H9 (cell line): ENCODE measurements at regions not wholly inside any gene's neighbourhood (a gene's known extent, or its start where the extent isn't known, plus 50 kb on each side); places are given as distances from the start of the nearest gene placed in this dataset.

Experiments
- DNase-seq: peaks from one replicate; pipeline ENCODE4 v3.0.0-alpha.2; 2017
- H2AFZ ChIP-seq: one replicate; pipeline ENCODE4 v1.6.1; 2013; ENCODE audit warnings: mild to moderate bottlenecking, low read length, control low read depth, moderate library complexity
- H2AK5ac ChIP-seq: 2 replicates; pipeline ENCODE4 v1.6.1; 2013; ENCODE audit warnings: low read length, control low read depth, mixed read lengths; ENCODE audit not compliant: insufficient read length
- H2BK120ac ChIP-seq: one replicate; pipeline ENCODE4 v1.6.1; 2013; ENCODE audit warnings: low read depth, mild to moderate bottlenecking, low read length, control low read depth, inconsistent platforms; ENCODE audit not compliant: poor library complexity, severe bottlenecking
- H2BK12ac ChIP-seq: 2 replicates; pipeline ENCODE4 v1.6.1; 2013; ENCODE audit warnings: low read length, control low read depth, mixed read lengths, low read depth; ENCODE audit not compliant: insufficient read length
- H2BK15ac ChIP-seq: 2 replicates; pipeline ENCODE4 v1.6.1; 2013; ENCODE audit warnings: low read depth, low read length, control low read depth
- H2BK20ac ChIP-seq: one replicate; pipeline ENCODE4 v1.6.1; 2013; ENCODE audit warnings: low read depth, mild to moderate bottlenecking, low read length, control low read depth, inconsistent platforms; ENCODE audit not compliant: poor library complexity, severe bottlenecking
- H2BK5ac ChIP-seq: 2 replicates; pipeline ENCODE4 v1.6.1; 2013; ENCODE audit warnings: low read length, control low read depth, mixed read lengths; ENCODE audit not compliant: insufficient read length
- H3K14ac ChIP-seq: 2 replicates; pipeline ENCODE4 v1.6.1; 2013; ENCODE audit warnings: low read length, control low read depth; ENCODE audit not compliant: insufficient read depth
- H3K18ac ChIP-seq: 2 replicates; pipeline ENCODE4 v1.6.1; 2013; ENCODE audit warnings: low read depth, mild to moderate bottlenecking, mixed read lengths, low read length, control low read depth; ENCODE audit not compliant: insufficient read length
- H3K23ac ChIP-seq: 2 replicates; pipeline ENCODE4 v1.6.1; 2013; ENCODE audit warnings: low read length, control low read depth, mixed read lengths, low read depth; ENCODE audit not compliant: insufficient read length
- H3K23me2 ChIP-seq: 2 replicates; pipeline ENCODE4 v1.6.1; 2013; ENCODE audit warnings: low read depth, mild to moderate bottlenecking, mixed read lengths, low read length, control low read depth; ENCODE audit not compliant: insufficient read length, poor library complexity, severe bottlenecking
- H3K27ac ChIP-seq: 2 replicates; pipeline ENCODE4 v1.5.1; 2013; ENCODE audit warnings: low read length, control low read depth, mixed read lengths, low read depth; ENCODE audit not compliant: insufficient read length
- H3K27me3 ChIP-seq: 2 replicates; pipeline ENCODE4 v1.6.1; 2013; ENCODE audit warnings: low read length, control low read depth, inconsistent platforms; ENCODE audit not compliant: insufficient read depth
- H3K4ac ChIP-seq: 2 replicates; pipeline ENCODE4 v1.6.1; 2013; ENCODE audit warnings: low read depth, mild to moderate bottlenecking, control low read depth, inconsistent platforms, low read length, moderate library complexity
- H3K4me1 ChIP-seq: 2 replicates; pipeline ENCODE4 v1.6.1; 2013; ENCODE audit warnings: low read length, control low read depth, inconsistent platforms; ENCODE audit not compliant: insufficient read depth
- H3K4me2 ChIP-seq: 2 replicates; pipeline ENCODE4 v1.6.1; 2013; ENCODE audit warnings: low read length, control low read depth, mixed read lengths; ENCODE audit not compliant: insufficient read length, insufficient read depth
- H3K56ac ChIP-seq: 2 replicates; pipeline ENCODE4 v1.6.1; 2013; ENCODE audit warnings: low read depth, mild to moderate bottlenecking, mixed read lengths, low read length, control low read depth; ENCODE audit not compliant: insufficient read length
- H3K79me1 ChIP-seq: 2 replicates; pipeline ENCODE4 v1.6.1; 2013; ENCODE audit warnings: low read depth, mild to moderate bottlenecking, moderate library complexity, low read length, control low read depth, inconsistent platforms; ENCODE audit not compliant: insufficient read depth, poor library complexity, severe bottlenecking
- H3K79me2 ChIP-seq: 2 replicates; pipeline ENCODE4 v1.6.1; 2013; ENCODE audit warnings: low read length, control low read depth, inconsistent platforms; ENCODE audit not compliant: insufficient read depth
- H3K9ac ChIP-seq: 2 replicates; pipeline ENCODE4 v1.6.1; 2013; ENCODE audit warnings: low read length, control low read depth, mixed read lengths; ENCODE audit not compliant: insufficient read length; ENCODE audit errors: extremely low read depth
- H3K9me3 ChIP-seq: one replicate; pipeline ENCODE4 v1.6.1; 2013; ENCODE audit warnings: low read depth, low read length, inconsistent platforms; ENCODE audit not compliant: control insufficient read depth
- H3T11ph ChIP-seq: one replicate; pipeline ENCODE4 v1.6.1; 2013; ENCODE audit warnings: mild to moderate bottlenecking, low read length, control low read depth, inconsistent platforms
- H4K20me1 ChIP-seq: one replicate; pipeline ENCODE4 v1.6.1; 2013; ENCODE audit not compliant: control insufficient read depth, insufficient read length, insufficient read depth
- H4K5ac ChIP-seq: 2 replicates; pipeline ENCODE4 v1.6.1; 2013; ENCODE audit warnings: low read depth, mild to moderate bottlenecking, mixed read lengths, low read length, control low read depth; ENCODE audit not compliant: insufficient read length
- H4K8ac ChIP-seq: replicated peaks from 2 replicates; pipeline ENCODE4 v1.6.1; 2013; ENCODE audit warnings: low read length, control low read depth, mixed read lengths, low read depth; ENCODE audit not compliant: insufficient read length
- H4K91ac ChIP-seq: 2 replicates; pipeline ENCODE4 v1.6.1; 2013; ENCODE audit warnings: low read depth, mild to moderate bottlenecking, moderate library complexity, mixed read lengths, low read length, control low read depth; ENCODE audit not compliant: insufficient read length
- H3K27ac Mint-ChIP-seq, 3 experiments: 2 replicates in 2 of 3; 3 replicates in 1 of 3; pipeline ENCODE4 v1.8.0; 2020 to 2021; ENCODE audit warnings: mixed read lengths in 3 of 3, mild to moderate bottlenecking in 1 of 3, moderate library complexity in 1 of 3
- H3K27me3 Mint-ChIP-seq: 2 replicates; pipeline ENCODE4 v1.8.0; 2021; ENCODE audit warnings: low read depth, mild to moderate bottlenecking, moderate library complexity, mixed read lengths
- H3K36me3 Mint-ChIP-seq, 3 experiments: 2 replicates in 2 of 3; 3 replicates in 1 of 3; pipeline ENCODE4 v1.8.0; 2020 to 2021; ENCODE audit warnings: low read depth in 3 of 3, mixed read lengths in 3 of 3; ENCODE audit not compliant: insufficient read depth in 1 of 3
- H3K4me1 Mint-ChIP-seq, 2 experiments: 2 replicates each; pipeline ENCODE4 v1.8.0; 2020; ENCODE audit warnings: mixed read lengths in 2 of 2
- H3K4me3 Mint-ChIP-seq, 2 experiments: 2 replicates in 1 of 2; 3 replicates in 1 of 2; pipeline ENCODE4 v1.8.0; 2020 to 2021; ENCODE audit warnings: mild to moderate bottlenecking in 2 of 2, mixed read lengths in 2 of 2, moderate library complexity in 1 of 2
- H3K9me3 Mint-ChIP-seq, 2 experiments: 2 replicates in 1 of 2; 3 replicates in 1 of 2; pipeline ENCODE4 v1.8.0; 2020; ENCODE audit warnings: mild to moderate bottlenecking in 2 of 2, mixed read lengths in 2 of 2, moderate library complexity in 1 of 2
- CTCF ChIP-seq: fragments of 200-600 bp; sonication (generic); conservative IDR thresholded peaks from 3 replicates; pipeline ENCODE4 v1.8.0; 2021; ENCODE audit warnings: antibody characterized with exemption, mild to moderate bottlenecking
- WGBS: extraction: QIAGEN DNeasy Blood & Tissue Kit; methylation state at CpG from one replicate; pipeline ENCODE4 v1.1.7; 2013; ENCODE audit warnings: missing lambda C conversion rate, low lambda C conversion rate, mixed read lengths; ENCODE audit not compliant: insufficient read length; ENCODE audit errors: extremely low coverage; 5-methylcytosine and 5-hydroxymethylcytosine counted together

GRCh38 chr10:8133146-8133545 lies 78.7 kb downstream of the GATA3 start:
- Histone ChIP-seq H3K4ac (no peak overlapping the region), H3T11ph (no peak overlapping the region), H4K91ac (no peak overlapping the region), H3K79me2 (no peaks in the 10 kb centered on the region), H4K8ac (no peak overlapping the region), H3K4me1 (no peaks in the 10 kb centered on the region), H3K27me3 (no peaks in the 10 kb centered on the region), H3K4me2 (no peak overlapping the region), H3K18ac (no peak overlapping the region), H2BK20ac (no peak overlapping the region), H2AFZ (no peak overlapping the region), H4K5ac (no peak overlapping the region), H3K9ac (no peak overlapping the region), H3K23me2 (no peaks in the 10 kb centered on the region), H2AK5ac (no peak overlapping the region), H3K27ac (no peak overlapping the region), H3K23ac (no peak overlapping the region), H3K9me3 (no peaks in the 10 kb centered on the region), H2BK15ac (no peak overlapping the region), H2BK12ac (no peak overlapping the region), H2BK5ac (no peak overlapping the region), H3K56ac (no peak overlapping the region), H2BK120ac (no peak overlapping the region), H3K79me1 (no peaks in the 10 kb centered on the region), H4K20me1 (no peaks in the 10 kb centered on the region), H3K14ac (no peak overlapping the region)
- Mint-ChIP-seq H3K4me1 (peaks cover 0 to 2% of the 10 kb centered on the region in 2 experiments; a peak in 1 of 4 replicates), H3K36me3 (no peaks in the 10 kb centered on the region), H3K27ac (no peak overlapping the region), H3K9me3 (no peaks in the 10 kb centered on the region), H3K27me3 (peaks cover 11% of the 10 kb centered on the region), H3K4me3 (no peak overlapping the region)
- DNase-seq: no peak
- TF ChIP-seq CTCF: no peak
- 100% methylated on average over 1 of the region's 8 CpGs for WGBS
